Upper lobe of left lung (tissue), 4 donors: ENCODE measurements at regions not wholly inside any gene's neighbourhood (a gene's known extent, or its start where the extent isn't known, plus 50 kb on each side); places are given as distances from the start of the nearest gene placed in this dataset.

Experiments
- CTCF ChIP-seq, 6 experiments: fragments of 450-650 bp in 4 of 6; fragments of 200-600 bp in 2 of 6; sonication (generic) in 2 of 6; IDR thresholded peaks; one replicate each; pipeline ENCODE4 v1.5.1; 2016 to 2019; ENCODE audit warnings: antibody characterized with exemption in 6 of 6
- EP300 ChIP-seq, 4 donors: sonication (generic); formaldehyde crosslinking; IDR thresholded peaks; one replicate each; pipeline ENCODE4 v1.5.1; 2017; ENCODE audit warnings: antibody characterized with exemption in 4 of 4, control low read depth in 2 of 4
- POLR2A ChIP-seq, 4 donors: fragments of 450-650 bp; IDR thresholded peaks; one replicate each; pipeline ENCODE4 v1.5.1; 2016 to 2017; ENCODE audit warnings: antibody characterized with exemption in 4 of 4, mild to moderate bottlenecking in 2 of 4
- POLR2AphosphoS5 ChIP-seq, 2 donors: sonication (generic); formaldehyde crosslinking; IDR thresholded peaks; one replicate each; pipeline ENCODE4 v1.5.1; 2017; ENCODE audit warnings: antibody characterized with exemption in 2 of 2

GRCh38 chr5:21087766-21088165 lies 1099.8 kb upstream of the CDH18 start:
- TF ChIP-seq POLR2A (IDR thresholded peaks at IDR 0.05): no peak
- TF ChIP-seq CTCF (IDR thresholded peaks at IDR 0.05): no peak
- no peak for TF ChIP-seq POLR2AphosphoS5 (IDR thresholded peaks at IDR 0.05)
- no peak for TF ChIP-seq EP300 (IDR thresholded peaks at IDR 0.05)
